NCI-H1417 treated with DMSO at 0.1 percent for 48 hours (cell line): ENCODE measurements at regions not wholly inside any gene's neighbourhood (a gene's known extent, or its start where the extent isn't known, plus 50 kb on each side); places are given as distances from the start of the nearest gene placed in this dataset.

Experiments
- DNase-seq: peaks from one replicate; lab custom pipeline; 2025; lab: John Stamatoyannopoulos, UW

- no peak for DNase-seq
Observed at GRCh38 chr4:175127314-175127713, 209.2 kb downstream of the ADAM29 start.

- DNase-seq: no peak
Observed at GRCh38 chr4:175129797-175130196, 211.6 kb downstream of the ADAM29 start.

DNA sequence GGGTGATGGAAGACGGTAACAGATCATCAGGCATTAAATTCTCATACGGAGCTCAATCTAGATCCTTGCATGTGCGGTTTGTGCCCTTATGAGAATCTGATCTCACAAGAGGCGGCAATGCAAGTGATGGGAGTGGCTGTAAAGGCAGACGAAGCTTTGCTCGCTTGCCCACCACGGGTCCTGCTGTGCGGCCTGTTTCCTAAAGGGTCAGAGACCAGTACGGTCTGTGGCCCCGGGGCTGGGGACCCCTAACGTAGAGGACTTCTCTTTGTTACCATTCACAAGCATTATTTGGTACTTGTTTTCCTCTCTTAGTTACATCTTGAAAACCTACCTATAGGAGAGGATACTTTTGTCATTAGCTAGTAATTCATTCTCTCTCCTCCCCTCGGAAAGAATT lies 221.0 kb downstream of the ADAM29 start:
- DNase-seq: no peak

- DNase-seq: no peak
Observed at GRCh38 chr4:175143116-175143515, 225.0 kb downstream of the ADAM29 start.

GRCh38 chr4:175146799-175147198 lies 228.6 kb downstream of the ADAM29 start:
- no peak for DNase-seq

DNA sequence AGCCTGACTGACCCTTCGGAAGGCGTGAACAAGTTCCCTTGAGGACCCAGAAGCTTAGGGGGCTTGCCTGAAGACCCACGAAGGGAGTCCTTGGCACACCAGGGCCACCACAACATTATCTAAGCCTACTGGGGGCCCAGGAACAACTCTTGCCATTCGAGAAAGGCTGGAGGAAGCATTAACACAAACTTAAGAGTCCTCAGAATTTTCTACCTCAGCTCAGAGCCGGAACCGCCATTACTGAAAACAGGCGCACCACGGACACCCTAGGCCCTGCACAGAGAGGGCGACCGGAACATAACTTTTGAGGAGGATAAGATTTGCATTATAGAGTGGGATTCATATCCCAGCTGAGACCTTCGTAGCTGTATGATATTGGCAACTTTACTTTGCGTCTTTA lies 229.1 kb downstream of the ADAM29 start:
- DNase-seq: no peak

- no peak for DNase-seq
Observed at GRCh38 chr4:175166020-175166419, 247.9 kb downstream of the ADAM29 start.

DNA sequence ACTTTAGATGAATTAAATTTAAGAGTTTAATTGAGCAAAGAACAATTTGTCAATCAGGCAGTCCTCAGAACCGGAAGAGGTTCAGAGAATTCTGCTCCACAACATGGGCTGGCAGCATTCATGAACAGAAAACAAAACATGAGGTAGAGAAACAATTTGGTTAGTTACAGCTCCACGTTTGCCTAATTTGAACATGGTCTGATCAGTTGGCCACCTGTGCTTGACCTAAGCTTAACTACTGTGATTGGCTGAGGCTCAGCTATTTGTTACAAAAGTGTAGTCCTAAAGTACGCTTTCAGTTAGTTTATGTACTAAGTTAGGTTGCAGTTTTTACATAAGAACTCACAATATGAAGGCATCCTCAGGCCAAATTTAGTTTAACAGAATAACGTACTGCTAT lies 258.6 kb downstream of the ADAM29 start:
- DNase-seq: no peak

- no peak for DNase-seq
Observed at GRCh38 chr4:175190654-175191053, 272.5 kb downstream of the ADAM29 start.

DNA sequence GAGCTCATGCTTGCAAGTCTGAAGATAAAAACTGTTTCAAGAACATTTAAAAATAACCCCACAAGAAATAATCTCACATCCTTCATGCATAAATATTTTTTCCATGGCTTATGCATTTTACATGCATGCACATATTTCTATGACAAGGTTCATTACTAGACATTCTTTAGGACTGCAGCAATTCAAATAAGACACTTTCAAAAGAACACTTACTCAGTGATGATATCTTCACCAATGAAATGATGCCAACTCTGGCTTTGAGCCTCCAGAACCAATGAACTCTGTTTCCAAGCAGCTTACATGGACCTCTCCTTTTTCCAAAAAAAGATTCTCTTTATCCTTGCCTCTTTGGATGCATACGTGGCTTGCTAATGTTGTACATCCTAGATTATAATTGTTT lies 279.9 kb downstream of the ADAM29 start:
- DNase-seq: no peak

DNA sequence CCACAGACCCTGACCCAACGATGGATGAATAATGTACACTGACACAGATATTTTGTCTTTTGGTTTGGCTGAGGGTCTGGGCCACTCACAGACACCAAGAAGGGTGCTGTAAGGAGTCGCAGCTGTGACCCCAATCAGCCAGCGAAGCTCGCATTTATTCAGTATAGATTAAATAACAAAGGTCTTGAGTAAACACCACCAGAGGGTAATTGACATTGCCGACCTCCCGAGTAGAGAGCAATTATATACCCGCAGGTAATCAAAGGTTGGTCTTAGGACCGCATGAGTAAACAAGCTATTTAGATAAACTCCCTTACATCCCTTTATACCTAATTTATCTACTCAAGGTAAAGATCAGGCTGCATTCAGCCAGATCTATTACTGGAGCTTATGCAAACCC lies 297.1 kb downstream of the ADAM29 start:
- no peak for DNase-seq

DNA sequence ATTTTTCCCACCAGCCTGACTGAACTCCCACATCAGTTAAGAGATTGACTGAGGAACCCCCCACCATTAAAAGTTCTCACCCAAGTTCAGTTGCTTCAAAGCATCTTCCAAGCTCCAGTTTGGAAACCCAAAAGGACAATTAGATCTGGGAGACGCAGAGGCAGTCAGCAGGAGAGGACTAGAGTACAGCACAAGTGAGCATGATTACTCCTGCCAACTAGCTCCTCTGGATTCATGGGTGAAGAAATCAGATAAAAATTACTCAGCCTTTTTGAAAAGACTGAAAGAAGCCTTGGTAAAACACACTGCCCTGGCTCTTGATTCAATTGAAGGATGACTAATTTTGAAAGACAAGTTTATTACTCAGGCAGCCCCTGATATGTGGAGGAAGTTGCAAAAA lies 297.5 kb downstream of the ADAM29 start:
- DNase-seq: no peak

DNA sequence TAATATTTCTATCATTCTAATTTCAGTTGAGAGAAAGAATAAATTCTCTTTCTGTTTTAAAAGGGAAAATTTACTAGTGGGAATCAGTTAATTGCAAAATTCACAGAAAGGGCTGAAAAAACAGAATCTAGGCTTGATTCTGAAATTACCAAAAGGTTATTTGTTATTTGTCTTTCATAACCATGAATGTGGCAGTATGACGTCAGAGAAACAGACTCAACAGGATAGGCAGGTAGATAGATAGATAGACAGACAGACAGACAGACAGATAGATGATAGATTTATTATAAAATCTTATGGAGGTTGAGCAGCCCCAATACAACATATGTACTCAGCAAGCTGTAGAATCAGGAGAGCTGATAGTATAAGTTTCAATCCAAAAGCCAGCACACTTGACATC lies 311.0 kb downstream of the ADAM29 start:
- no peak for DNase-seq

DNA sequence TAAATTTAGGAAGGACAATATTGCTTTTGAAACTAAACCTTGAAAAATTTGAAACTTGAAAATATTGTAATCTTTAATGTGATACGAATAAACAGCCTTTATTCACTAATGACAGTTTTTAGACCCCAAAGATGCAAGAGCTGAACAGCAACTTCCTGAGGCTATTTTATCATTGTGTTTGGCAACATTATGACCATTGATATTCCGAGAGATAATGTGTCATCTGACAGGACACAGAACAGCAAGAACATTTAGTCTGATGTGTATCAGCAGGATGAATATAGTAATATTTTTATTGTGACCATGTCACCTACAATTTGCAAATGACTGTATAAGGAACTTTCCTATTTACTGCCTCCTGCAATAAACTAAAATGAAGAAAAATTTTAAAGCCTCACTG lies 316.0 kb downstream of the ADAM29 start:
- no peak for DNase-seq

DNA sequence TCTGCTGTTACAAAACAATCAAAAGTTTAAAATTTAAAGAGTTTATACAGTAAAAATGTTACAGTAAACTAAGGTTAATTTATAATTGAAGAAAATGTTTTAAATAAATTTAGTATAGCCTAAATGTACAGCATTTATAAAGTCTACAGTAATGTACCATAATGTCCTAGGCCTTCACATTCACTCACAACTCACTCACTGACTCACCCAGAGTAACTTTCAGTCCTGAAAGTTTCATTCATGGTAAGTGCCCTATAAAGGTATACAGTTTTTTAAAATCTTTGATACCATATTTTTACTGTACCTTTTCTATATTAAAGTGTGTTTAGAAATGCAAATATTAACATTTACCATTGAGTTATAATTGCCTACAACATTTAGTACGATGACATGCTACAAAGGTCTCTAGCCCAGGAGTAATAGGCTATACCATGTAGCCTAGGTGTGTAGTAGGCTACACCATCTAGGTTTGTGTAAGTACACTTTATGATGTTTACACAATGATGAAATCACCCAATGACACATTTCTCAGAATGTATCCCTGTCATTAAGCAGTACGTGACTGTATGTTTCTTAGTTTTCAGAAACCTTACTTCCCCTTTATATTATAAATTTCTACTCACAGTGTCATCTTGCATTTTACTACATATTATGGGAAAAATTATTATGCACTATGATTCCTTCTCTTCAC lies 320.8 kb downstream of the ADAM29 start:
- no peak for DNase-seq

DNA sequence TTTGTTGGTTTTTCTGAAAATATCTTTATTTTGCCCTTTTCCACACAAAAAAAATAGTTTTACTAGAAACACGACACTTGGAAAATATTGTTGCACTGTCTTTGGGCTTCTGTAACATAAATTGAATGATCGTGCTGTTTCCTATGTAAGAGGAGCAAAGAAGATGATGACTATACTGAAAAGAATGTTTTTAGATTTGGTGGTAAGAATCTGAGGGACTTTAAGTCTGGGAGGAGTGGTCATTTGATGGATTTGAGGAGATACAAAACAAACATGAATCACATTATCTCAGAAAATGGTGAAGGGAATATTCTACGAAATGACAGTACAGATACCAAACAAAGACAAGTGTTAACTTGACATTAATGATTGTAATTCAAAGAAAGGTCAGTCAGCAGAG lies 328.8 kb downstream of the ADAM29 start:
- DNase-seq: no peak

DNA sequence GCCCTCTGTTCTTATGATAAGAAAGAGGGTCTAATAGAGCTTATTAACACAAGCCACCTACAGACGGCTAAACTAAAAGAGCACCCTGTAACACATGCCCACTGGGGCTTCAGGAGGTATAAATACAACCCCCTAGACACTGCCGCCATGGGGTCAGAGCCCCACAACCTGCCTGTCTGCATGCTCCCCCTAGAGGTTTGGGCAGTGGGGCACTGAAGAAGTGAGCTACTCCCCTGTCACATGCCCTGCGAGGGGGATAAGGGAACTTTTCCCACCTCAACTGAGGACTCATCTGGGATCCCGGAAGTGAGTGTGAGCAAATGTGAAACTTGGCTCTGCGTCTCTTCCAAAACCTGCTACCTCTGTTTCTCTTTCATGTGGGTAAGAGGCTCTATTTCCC lies 334.5 kb downstream of the ADAM29 start:
- no peak for DNase-seq

GRCh38 chr4:175253184-175253902 lies 335.2 kb downstream of the ADAM29 start:
- DNase-seq: no peak

DNA sequence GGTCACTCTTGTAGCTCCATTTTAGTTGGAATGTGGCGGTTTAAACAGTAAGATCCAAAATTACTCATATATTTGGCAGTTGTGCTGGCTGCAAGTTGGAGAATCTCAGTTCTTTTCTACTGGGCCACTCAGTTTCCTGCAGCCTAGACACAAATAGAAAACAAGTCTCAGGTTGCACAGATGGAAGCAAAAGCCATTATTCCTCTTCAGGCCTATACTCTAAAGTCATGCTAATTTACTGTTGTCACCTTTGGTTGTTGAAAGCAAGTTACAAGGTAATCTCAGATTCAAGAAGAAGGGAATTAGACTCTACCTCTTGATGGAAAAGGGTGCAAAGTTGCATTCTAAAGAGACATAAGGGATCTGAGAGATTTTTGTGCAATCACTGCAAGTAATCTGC lies 345.4 kb downstream of the ADAM29 start:
- DNase-seq: no peak

- no peak for DNase-seq
Observed at GRCh38 chr4:175271010-175271630, 353.0 kb downstream of the ADAM29 start.

DNA sequence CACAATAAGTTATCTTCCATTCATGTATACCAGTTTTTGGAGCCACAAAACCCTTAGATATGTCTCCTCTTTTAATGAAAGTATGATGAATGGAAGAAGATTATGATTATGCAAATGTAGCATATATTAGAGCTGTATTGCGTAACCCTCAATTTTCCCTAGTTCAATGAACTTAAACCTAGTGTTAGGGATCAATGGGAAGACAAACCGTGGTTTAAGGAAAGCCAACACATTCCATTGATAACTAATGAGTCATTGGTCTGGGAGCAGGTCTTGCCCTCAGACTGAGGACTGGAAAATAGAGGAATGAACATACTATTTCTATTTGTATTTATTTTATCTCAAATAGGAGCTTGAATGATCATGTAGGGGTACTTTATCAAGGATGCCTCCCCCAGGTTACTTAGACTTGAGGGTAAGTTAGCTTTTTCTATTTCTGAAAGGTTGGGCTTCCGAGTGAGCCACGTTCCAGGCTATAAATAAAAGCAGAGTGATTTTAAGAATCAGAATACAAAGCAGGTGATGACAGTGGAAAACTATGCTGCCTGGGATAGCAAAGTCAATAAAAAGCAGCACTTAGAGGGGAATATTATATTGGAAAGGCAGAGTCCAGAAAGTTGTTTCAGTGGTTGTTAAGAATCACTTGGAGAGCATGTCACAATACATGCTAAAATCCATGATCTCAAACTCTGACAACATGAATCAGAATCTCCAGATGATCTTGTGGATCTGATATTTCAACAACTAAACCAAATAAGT lies 356.0 kb downstream of the ADAM29 start:
- DNase-seq: no peak

- no peak for DNase-seq
Observed at GRCh38 chr4:175277816-175278215, 359.7 kb downstream of the ADAM29 start.

- DNase-seq: no peak
Observed at GRCh38 chr4:175280153-175280552, 362.0 kb downstream of the ADAM29 start.
